Kidney epithelial cell (primary cell): ENCODE measurements at regions not wholly inside any gene's neighbourhood (a gene's known extent, or its start where the extent isn't known, plus 50 kb on each side); places are given as distances from the start of the nearest gene placed in this dataset.

Experiments
- DNase-seq: peaks from one replicate; pipeline ENCODE4 v3.0.0-alpha.2; 2010; ENCODE audit warnings: low read depth
- H3K27me3 ChIP-seq: 2 replicates; pipeline ENCODE4 v1.6.0; 2011; ENCODE audit warnings: low read length; ENCODE audit not compliant: control insufficient read depth, insufficient read depth
- H3K36me3 ChIP-seq: 2 replicates; pipeline ENCODE4 v1.5.1; 2011; ENCODE audit warnings: low read length; ENCODE audit not compliant: control insufficient read depth, insufficient read depth
- H3K4me3 ChIP-seq: 2 replicates; pipeline ENCODE4 v1.5.1; 2011; ENCODE audit warnings: low read depth, mild to moderate bottlenecking, control low read depth, low read length
- TF ChIP-seq, protein P1 (sequence below): IDR thresholded peaks from 2 replicates; pipeline ENCODE4 v1.5.1; 2011; ENCODE audit warnings: mild to moderate bottlenecking, moderate library complexity, low read length, control low read depth, inconsistent platforms; ENCODE audit not compliant: insufficient read depth, poor library complexity, severe bottlenecking

- TF ChIP-seq, protein P1, sequence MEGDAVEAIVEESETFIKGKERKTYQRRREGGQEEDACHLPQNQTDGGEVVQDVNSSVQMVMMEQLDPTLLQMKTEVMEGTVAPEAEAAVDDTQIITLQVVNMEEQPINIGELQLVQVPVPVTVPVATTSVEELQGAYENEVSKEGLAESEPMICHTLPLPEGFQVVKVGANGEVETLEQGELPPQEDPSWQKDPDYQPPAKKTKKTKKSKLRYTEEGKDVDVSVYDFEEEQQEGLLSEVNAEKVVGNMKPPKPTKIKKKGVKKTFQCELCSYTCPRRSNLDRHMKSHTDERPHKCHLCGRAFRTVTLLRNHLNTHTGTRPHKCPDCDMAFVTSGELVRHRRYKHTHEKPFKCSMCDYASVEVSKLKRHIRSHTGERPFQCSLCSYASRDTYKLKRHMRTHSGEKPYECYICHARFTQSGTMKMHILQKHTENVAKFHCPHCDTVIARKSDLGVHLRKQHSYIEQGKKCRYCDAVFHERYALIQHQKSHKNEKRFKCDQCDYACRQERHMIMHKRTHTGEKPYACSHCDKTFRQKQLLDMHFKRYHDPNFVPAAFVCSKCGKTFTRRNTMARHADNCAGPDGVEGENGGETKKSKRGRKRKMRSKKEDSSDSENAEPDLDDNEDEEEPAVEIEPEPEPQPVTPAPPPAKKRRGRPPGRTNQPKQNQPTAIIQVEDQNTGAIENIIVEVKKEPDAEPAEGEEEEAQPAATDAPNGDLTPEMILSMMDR: no peak
- no peak for DNase-seq
- Histone ChIP-seq H3K4me3 (no peak overlapping the region), H3K27me3 (peaks cover 2% of the 10 kb centered on the region), H3K36me3 (no peaks in the 10 kb centered on the region)
Measured at GRCh38 chr9:91087462-91087759, 274.3 kb downstream of the AUH start.

DNA sequence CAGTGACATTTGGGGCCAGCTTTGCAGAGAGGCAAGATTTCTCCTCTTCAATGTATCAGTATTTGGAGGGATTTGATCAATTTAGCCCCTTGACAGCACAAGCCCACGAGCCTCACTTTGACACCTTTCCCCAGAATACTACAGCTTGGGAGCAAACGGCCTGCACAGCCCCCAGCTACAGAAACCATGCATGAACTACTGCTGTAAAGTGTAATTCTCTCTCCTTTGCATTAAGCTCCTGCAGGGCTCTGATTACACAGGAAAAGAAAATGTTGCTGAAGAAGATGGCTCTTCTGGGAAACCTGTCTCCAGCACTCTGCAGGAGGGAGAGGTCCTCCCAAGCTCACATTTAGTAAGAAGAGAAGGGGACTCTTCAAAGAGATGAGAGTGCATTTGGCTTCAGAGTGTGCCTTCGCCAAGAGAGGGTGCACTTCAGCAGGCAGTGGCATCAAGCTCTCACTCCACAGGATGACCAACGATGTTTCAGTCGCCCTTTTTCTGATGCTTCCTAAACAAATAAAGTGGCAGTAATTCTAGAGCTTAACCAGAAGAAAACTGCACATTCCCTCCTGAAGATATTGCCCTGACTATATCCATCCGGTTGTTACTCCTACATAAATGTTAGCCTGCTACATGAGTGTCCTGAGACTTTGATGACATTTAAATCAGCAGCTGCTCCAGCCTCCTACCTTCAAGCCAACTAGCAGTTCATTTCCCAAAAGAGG, 272.2 kb downstream of the AUH start:
- Histone ChIP-seq H3K36me3 (no peaks in the 10 kb centered on the region), H3K27me3 (peaks cover 2% of the 10 kb centered on the region), H3K4me3 (no peak overlapping the region)
- DNase-seq: no peak
- TF ChIP-seq, protein P1: peak; percentile 55

GRCh38 chr9:91090130-91090410, 271.6 kb downstream of the AUH start:
- Histone ChIP-seq H3K36me3 (no peaks in the 10 kb centered on the region), H3K27me3 (peaks cover 2% of the 10 kb centered on the region), H3K4me3 (no peak overlapping the region)
- TF ChIP-seq, protein P1: no peak
- DNase-seq: no peak

- no peak overlapping the region for H3K4me3 ChIP-seq
- no peak for DNase-seq
- TF ChIP-seq, protein P1: no peak
- H3K36me3 ChIP-seq: no peaks in the 10 kb centered on the region
- peaks cover 2% of the 10 kb centered on the region for H3K27me3 ChIP-seq
Measured at GRCh38 chr9:91092214-91092613, 269.5 kb downstream of the AUH start.

DNA sequence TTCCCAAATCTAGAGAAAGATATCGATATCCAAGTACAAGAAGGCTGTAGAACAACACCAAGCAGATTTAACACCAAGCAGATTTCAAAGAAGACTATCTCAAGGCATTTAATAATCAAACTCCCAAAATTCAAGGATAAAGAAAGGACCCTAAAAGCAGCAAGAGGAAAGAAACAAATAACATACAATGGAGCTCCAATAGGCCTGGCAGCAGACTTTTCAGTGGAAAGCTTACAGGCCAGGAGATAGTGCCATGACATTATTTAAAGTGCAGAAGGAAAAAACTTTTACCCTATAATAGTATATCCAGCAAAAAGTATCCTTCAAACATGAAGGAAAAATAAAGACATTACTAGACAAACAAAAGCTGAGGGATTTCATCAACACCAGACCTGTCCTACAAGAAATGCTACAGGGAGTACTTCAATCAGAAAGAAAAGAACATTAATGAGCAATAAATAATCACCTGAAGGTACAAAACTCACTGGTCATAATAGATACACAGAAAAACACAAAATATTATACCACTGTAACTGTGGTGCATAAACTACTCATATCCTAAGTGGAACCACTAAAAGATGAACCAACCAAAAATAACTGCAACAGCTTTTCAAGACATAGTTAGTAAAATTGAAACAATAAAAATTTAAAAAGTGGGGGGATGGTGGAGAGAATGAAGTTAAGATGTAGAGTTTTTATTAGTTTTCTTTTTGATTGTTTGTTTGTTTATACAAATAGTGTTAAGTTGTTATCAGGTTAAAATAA, 267.2 kb downstream of the AUH start:
- Histone ChIP-seq H3K4me3 (no peak overlapping the region), H3K36me3 (no peaks in the 10 kb centered on the region), H3K27me3 (no peaks in the 10 kb centered on the region)
- TF ChIP-seq, protein P1: no peak
- no peak for DNase-seq

DNA sequence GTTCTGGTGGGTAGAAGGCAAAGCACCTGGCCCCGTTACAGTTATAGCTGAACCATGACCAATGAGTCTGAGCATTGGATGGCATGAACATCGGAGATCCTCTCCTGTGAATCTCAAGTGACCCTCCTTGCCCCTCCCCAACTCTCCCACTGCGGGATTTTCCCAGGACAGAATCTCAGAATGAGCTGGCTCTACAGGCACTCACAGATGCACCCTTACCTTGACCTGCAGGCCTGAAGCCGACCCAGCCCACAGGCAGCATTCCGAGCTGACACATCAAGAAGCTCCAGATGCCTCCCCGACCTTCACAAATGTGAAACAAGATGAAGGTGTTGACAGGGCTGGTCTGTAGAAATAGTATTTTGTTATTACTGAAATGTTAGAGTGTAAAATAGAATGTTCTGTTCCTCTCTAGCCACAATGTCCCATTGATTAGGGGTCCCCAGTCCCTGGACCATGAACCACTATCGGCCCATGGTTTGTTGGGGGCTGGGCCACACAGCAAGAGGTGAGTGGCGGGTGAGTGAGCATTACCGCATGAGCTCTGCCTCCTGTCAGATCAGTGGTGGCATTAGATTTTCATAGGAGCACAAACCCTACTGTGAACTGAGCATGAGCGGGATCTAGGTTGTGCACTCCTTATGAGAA, 263.4 kb downstream of the AUH start:
- H3K36me3 ChIP-seq: no peaks in the 10 kb centered on the region
- TF ChIP-seq, protein P1: no peak
- H3K4me3 ChIP-seq: no peak overlapping the region
- DNase-seq: no peak
- H3K27me3 ChIP-seq: no peaks in the 10 kb centered on the region
